Activated naive CD8-positive, alpha-beta T cell treated with anti-CD3 and anti-CD28 coated beads, Interleukin-2, amount 50 U/mL, for 24 hours (primary cell): ENCODE measurements at regions not wholly inside any gene's neighbourhood (a gene's known extent, or its start where the extent isn't known, plus 50 kb on each side); places are given as distances from the start of the nearest gene placed in this dataset.
"Not testable (repeated sequence)": the region's sequence is repeated elsewhere in the genome, so short reads cannot be mapped to it uniquely, and the experiment has no call there.

Experiments
- ATAC-seq: fragments of 150-1000 bp; cut with Tn5 transposase; one replicate; pipeline ENCODE4 v1.10.0; 2021
- DNase-seq: peaks from one replicate; pipeline ENCODE4 v3.0.0; 2021
- H3K27ac Mint-ChIP-seq: one replicate; pipeline ENCODE4 v1.8.0; 2021; ENCODE audit warnings: mild to moderate bottlenecking, mixed read lengths
- H3K27me3 Mint-ChIP-seq: one replicate; pipeline ENCODE4 v1.8.0; 2021; ENCODE audit warnings: mixed read lengths
- H3K36me3 Mint-ChIP-seq: one replicate; pipeline ENCODE4 v1.8.0; 2021; ENCODE audit warnings: low read depth, mixed read lengths
- H3K4me1 Mint-ChIP-seq: one replicate; pipeline ENCODE4 v1.8.0; 2021; ENCODE audit warnings: mixed read lengths
- H3K4me3 Mint-ChIP-seq: one replicate; pipeline ENCODE4 v1.8.0; 2021; ENCODE audit warnings: mild to moderate bottlenecking, moderate library complexity, mixed read lengths
- H3K9me3 Mint-ChIP-seq: one replicate; pipeline ENCODE4 v1.8.0; 2021; ENCODE audit warnings: mixed read lengths

GRCh38 chr9:31582071-31582470 lies 802.4 kb upstream of the ACO1 start:
- ATAC-seq (no peak), DNase-seq (no peak)
- Mint-ChIP-seq H3K4me1 (no peaks in the 10 kb centered on the region), H3K9me3 (no peaks in the 10 kb centered on the region), H3K27ac (no peak overlapping the region), H3K36me3 (no peaks in the 10 kb centered on the region), H3K27me3 (no peaks in the 10 kb centered on the region), H3K4me3 (no peak overlapping the region)

- H3K4me3 Mint-ChIP-seq: no peak overlapping the region
- H3K27ac Mint-ChIP-seq: no peak overlapping the region
These were observed 801.9 kb upstream of the ACO1 start for GRCh38 chr9:31582561-31582960.

GRCh38 chr9:31585158-31585557 lies 799.3 kb upstream of the ACO1 start:
- no peaks in the 10 kb centered on the region for H3K4me1 Mint-ChIP-seq
- H3K36me3 Mint-ChIP-seq: no peaks in the 10 kb centered on the region
- no peaks in the 10 kb centered on the region for H3K27me3 Mint-ChIP-seq
- no peak for ATAC-seq
- no peak overlapping the region for H3K27ac Mint-ChIP-seq
- H3K9me3 Mint-ChIP-seq: no peaks in the 10 kb centered on the region
- DNase-seq: no peak
- H3K4me3 Mint-ChIP-seq: no peak overlapping the region

More at GRCh38 chr9:31582561-31582960, 801.9 kb upstream of the ACO1 start:
- H3K9me3 Mint-ChIP-seq: no peaks in the 10 kb centered on the region
- no peaks in the 10 kb centered on the region for H3K27me3 Mint-ChIP-seq
- ATAC-seq (no peak), DNase-seq (no peak)
- H3K36me3 Mint-ChIP-seq: no peaks in the 10 kb centered on the region
- H3K4me1 Mint-ChIP-seq: no peaks in the 10 kb centered on the region

GRCh38 chr9:31587146-31587545 lies 797.3 kb upstream of the ACO1 start:
- Mint-ChIP-seq H3K9me3 (no peaks in the 10 kb centered on the region), H3K4me1 (no peaks in the 10 kb centered on the region), H3K4me3 (no peak overlapping the region), H3K27ac (no peak overlapping the region), H3K36me3 (no peaks in the 10 kb centered on the region), H3K27me3 (no peaks in the 10 kb centered on the region)
- no peak for DNase-seq
- no peak for ATAC-seq

- Mint-ChIP-seq H3K4me3 (no peak overlapping the region), H3K27ac (no peak overlapping the region), H3K27me3 (no peaks in the 10 kb centered on the region), H3K36me3 (no peaks in the 10 kb centered on the region), H3K4me1 (no peaks in the 10 kb centered on the region), H3K9me3 (no peaks in the 10 kb centered on the region)
- ATAC-seq: no peak
- no peak for DNase-seq
These were observed 796.4 kb upstream of the ACO1 start for GRCh38 chr9:31588006-31588405.

GRCh38 chr9:31588756-31589155 lies 795.7 kb upstream of the ACO1 start:
- ATAC-seq (no peak), DNase-seq (no peak)
- no peaks in the 10 kb centered on the region for H3K4me1 Mint-ChIP-seq
- no peaks in the 10 kb centered on the region for H3K36me3 Mint-ChIP-seq
- H3K4me3 Mint-ChIP-seq: no peak overlapping the region
- H3K27me3 Mint-ChIP-seq: no peaks in the 10 kb centered on the region
- no peak overlapping the region for H3K27ac Mint-ChIP-seq
- H3K9me3 Mint-ChIP-seq: no peaks in the 10 kb centered on the region

- no peak overlapping the region for H3K27ac Mint-ChIP-seq
- no peaks in the 10 kb centered on the region for H3K9me3 Mint-ChIP-seq
- H3K36me3 Mint-ChIP-seq: no peaks in the 10 kb centered on the region
- no peaks in the 10 kb centered on the region for H3K27me3 Mint-ChIP-seq
- ATAC-seq (no peak), DNase-seq (no peak)
- no peaks in the 10 kb centered on the region for H3K4me1 Mint-ChIP-seq
- H3K4me3 Mint-ChIP-seq: no peak overlapping the region
These were observed 794.4 kb upstream of the ACO1 start for GRCh38 chr9:31590091-31590490.

GRCh38 chr9:31597086-31597485 lies 787.4 kb upstream of the ACO1 start:
- not testable (repeated sequence) for H3K27ac Mint-ChIP-seq, H3K36me3 Mint-ChIP-seq, ATAC-seq, H3K4me3 Mint-ChIP-seq, H3K9me3 Mint-ChIP-seq, H3K27me3 Mint-ChIP-seq, H3K4me1 Mint-ChIP-seq, DNase-seq

- H3K36me3 Mint-ChIP-seq: no peaks in the 10 kb centered on the region
- no peaks in the 10 kb centered on the region for H3K9me3 Mint-ChIP-seq
- ATAC-seq: no peak
- H3K27me3 Mint-ChIP-seq: no peaks in the 10 kb centered on the region
- peaks cover 5% of the 10 kb centered on the region for H3K4me1 Mint-ChIP-seq
- H3K27ac Mint-ChIP-seq: no peak overlapping the region
- H3K4me3 Mint-ChIP-seq: no peak overlapping the region
- DNase-seq: no peak
These were observed 786.5 kb upstream of the ACO1 start for GRCh38 chr9:31597977-31598376.

GRCh38 chr9:31601666-31602065 lies 782.8 kb upstream of the ACO1 start:
- Mint-ChIP-seq H3K4me1 (peaks cover 5% of the 10 kb centered on the region), H3K36me3 (no peaks in the 10 kb centered on the region), H3K27ac (no peak overlapping the region), H3K9me3 (peaks cover 3% of the 10 kb centered on the region), H3K27me3 (no peaks in the 10 kb centered on the region), H3K4me3 (no peak overlapping the region)
- no peak for DNase-seq
- no peak for ATAC-seq

- no peaks in the 10 kb centered on the region for H3K27me3 Mint-ChIP-seq
- H3K36me3 Mint-ChIP-seq: no peaks in the 10 kb centered on the region
- H3K9me3 Mint-ChIP-seq: peaks cover 3% of the 10 kb centered on the region
- H3K27ac Mint-ChIP-seq: no peak overlapping the region
- H3K4me1 Mint-ChIP-seq: no peaks in the 10 kb centered on the region
- H3K4me3 Mint-ChIP-seq: no peak overlapping the region
- ATAC-seq: no peak
- no peak for DNase-seq
These were observed 779.9 kb upstream of the ACO1 start for GRCh38 chr9:31604531-31604930.

GRCh38 chr9:31605164-31605563 lies 779.3 kb upstream of the ACO1 start:
- Mint-ChIP-seq H3K36me3 (no peaks in the 10 kb centered on the region), H3K9me3 (peaks cover 3% of the 10 kb centered on the region), H3K27me3 (no peaks in the 10 kb centered on the region), H3K4me1 (no peaks in the 10 kb centered on the region), H3K4me3 (no peak overlapping the region), H3K27ac (no peak overlapping the region)
- ATAC-seq: no peak
- no peak for DNase-seq

- ATAC-seq: no peak
- H3K27me3 Mint-ChIP-seq: no peaks in the 10 kb centered on the region
- H3K4me3 Mint-ChIP-seq: no peak overlapping the region
- DNase-seq: no peak
- no peaks in the 10 kb centered on the region for H3K4me1 Mint-ChIP-seq
- H3K27ac Mint-ChIP-seq: no peak overlapping the region
- no peaks in the 10 kb centered on the region for H3K36me3 Mint-ChIP-seq
- peaks cover 3% of the 10 kb centered on the region for H3K9me3 Mint-ChIP-seq
These were observed 777.8 kb upstream of the ACO1 start for GRCh38 chr9:31606678-31607077.

GRCh38 chr9:31608416-31608815 lies 776.0 kb upstream of the ACO1 start:
- no peak overlapping the region for H3K27ac Mint-ChIP-seq

GRCh38 chr9:31608881-31609280 lies 775.6 kb upstream of the ACO1 start:
- no peaks in the 10 kb centered on the region for H3K36me3 Mint-ChIP-seq
- no peaks in the 10 kb centered on the region for H3K27me3 Mint-ChIP-seq
- H3K4me1 Mint-ChIP-seq: peaks cover 6% of the 10 kb centered on the region
- no peak overlapping the region for H3K27ac Mint-ChIP-seq
- peaks cover 3% of the 10 kb centered on the region for H3K9me3 Mint-ChIP-seq
- H3K4me3 Mint-ChIP-seq: no peak overlapping the region
- no peak for DNase-seq
- no peak for ATAC-seq

More at GRCh38 chr9:31608416-31608815, 776.0 kb upstream of the ACO1 start:
- Mint-ChIP-seq H3K36me3 (no peaks in the 10 kb centered on the region), H3K27me3 (no peaks in the 10 kb centered on the region), H3K4me3 (no peak overlapping the region), H3K9me3 (peaks cover 3% of the 10 kb centered on the region), H3K4me1 (peaks cover 6% of the 10 kb centered on the region)
- ATAC-seq (no peak), DNase-seq (no peak)

GRCh38 chr9:31612336-31613030 lies 772.0 kb upstream of the ACO1 start:
- Mint-ChIP-seq H3K27ac (no peak overlapping the region), H3K36me3 (no peaks in the 10 kb centered on the region), H3K9me3 (no peaks in the 10 kb centered on the region), H3K4me1 (peaks cover 6% of the 10 kb centered on the region), H3K4me3 (no peak overlapping the region), H3K27me3 (no peaks in the 10 kb centered on the region)
- DNase-seq (no peak), ATAC-seq (no peak)
